Suprapubic skin (tissue), 4 donors: ENCODE measurements at regions not wholly inside any gene's neighbourhood (a gene's known extent, or its start where the extent isn't known, plus 50 kb on each side); places are given as distances from the start of the nearest gene placed in this dataset.
A peak's percentile ranks its signal among the peaks of the same experiment; 100 is the strongest.

ENCODE experiments used
- DNase-seq, 2 donors: peaks; one replicate each; pipeline ENCODE4 v3.0.0-alpha.2; 2019; ENCODE audit warnings: low spot score in 2 of 2
- H3K27ac ChIP-seq: fragments of 200-600 bp; sonication (generic); one replicate; pipeline ENCODE4 v1.5.1; 2019
- H3K27me3 ChIP-seq: fragments of 200-600 bp; sonication (generic); one replicate; pipeline ENCODE4 v1.5.1; 2019
- H3K36me3 ChIP-seq: fragments of 200-600 bp; sonication (generic); one replicate; pipeline ENCODE4 v1.5.1; 2019
- H3K4me1 ChIP-seq: fragments of 200-600 bp; sonication (generic); one replicate; pipeline ENCODE4 v1.5.1; 2019
- H3K4me3 ChIP-seq: fragments of 200-600 bp; sonication (generic); one replicate; pipeline ENCODE4 v1.5.1; 2019; ENCODE audit warnings: mild to moderate bottlenecking
- H3K9me3 ChIP-seq: fragments of 200-600 bp; sonication (generic); one replicate; pipeline ENCODE4 v1.5.1; 2019
- CTCF ChIP-seq, 2 donors: fragments of 200-600 bp in 1 of 2; fragments of 450-650 bp in 1 of 2; sonication (generic) in 1 of 2; IDR thresholded peaks; one replicate each; pipeline ENCODE4 v1.5.1; 2016 to 2019; ENCODE audit warnings: antibody characterized with exemption in 2 of 2, mild to moderate bottlenecking in 1 of 2, moderate library complexity in 1 of 2
- EP300 ChIP-seq: sonication (generic); formaldehyde crosslinking; IDR thresholded peaks from one replicate; pipeline ENCODE4 v1.6.1; 2017; ENCODE audit warnings: antibody characterized with exemption
- POLR2A ChIP-seq, 2 donors: fragments of 450-650 bp; IDR thresholded peaks; one replicate each; pipeline ENCODE4 v1.6.1; 2017; ENCODE audit warnings: antibody characterized with exemption in 2 of 2, mild to moderate bottlenecking in 2 of 2, moderate library complexity in 2 of 2
- POLR2AphosphoS5 ChIP-seq, 3 donors: sonication (generic); formaldehyde crosslinking; IDR thresholded peaks; one replicate each; pipeline ENCODE4 v1.6.1; 2017; ENCODE audit warnings: antibody characterized with exemption in 3 of 3
- WGBS: methylation state at CpG from one replicate; pipeline ENCODE4 v1.1.5; 2018; 5-methylcytosine and 5-hydroxymethylcytosine counted together

- 90% methylated on average over 21 of the region's 21 CpGs for WGBS
- no peak overlapping the region for H3K4me3 ChIP-seq
- H3K36me3 ChIP-seq: no peaks in the 10 kb centered on the region
- no peak overlapping the region for H3K27ac ChIP-seq
- H3K4me1 ChIP-seq: peaks cover 15% of the 10 kb centered on the region
- TF ChIP-seq CTCF (IDR thresholded peaks at IDR 0.05) (no peak), POLR2AphosphoS5 (IDR thresholded peaks at IDR 0.05) (no peak), EP300 (no peak), POLR2A (IDR thresholded peaks at IDR 0.05) (no peak)
- no peaks in the 10 kb centered on the region for H3K9me3 ChIP-seq
- H3K27me3 ChIP-seq: peaks cover 17% of the 10 kb centered on the region
- peak; percentile 34 to 44 for DNase-seq
These were observed 150.3 kb upstream of the COL5A1 start for GRCh38 chr9:134491196-134491835.

GRCh38 chr9:134491856-134492255 lies 149.7 kb upstream of the COL5A1 start:
- Histone ChIP-seq H3K27ac (no peak overlapping the region), H3K27me3 (peaks cover 19% of the 10 kb centered on the region), H3K36me3 (no peaks in the 10 kb centered on the region), H3K4me1 (peaks cover 15% of the 10 kb centered on the region), H3K4me3 (no peak overlapping the region), H3K9me3 (no peaks in the 10 kb centered on the region)
- DNase-seq: peak; percentile 60 to 74
- 71% methylated on average over 11 of the region's 11 CpGs for WGBS
- TF ChIP-seq POLR2A (IDR thresholded peaks at IDR 0.05): no peak
- no peak for TF ChIP-seq POLR2AphosphoS5 (IDR thresholded peaks at IDR 0.05)
- no peak for TF ChIP-seq EP300
- no peak for TF ChIP-seq CTCF (IDR thresholded peaks at IDR 0.05)

GRCh38 chr9:134492281-134492691 lies 149.3 kb upstream of the COL5A1 start:
- Histone ChIP-seq H3K4me1 (peaks cover 15% of the 10 kb centered on the region), H3K27ac (no peak overlapping the region), H3K36me3 (no peaks in the 10 kb centered on the region), H3K9me3 (no peaks in the 10 kb centered on the region), H3K4me3 (no peak overlapping the region), H3K27me3 (peaks cover 19% of the 10 kb centered on the region)
- DNase-seq: peak; percentile 68 to 80
- WGBS: 74% methylated on average over 12 of the region's 12 CpGs
- TF ChIP-seq EP300: no peak
- no peak for TF ChIP-seq POLR2A (IDR thresholded peaks at IDR 0.05)
- no peak for TF ChIP-seq CTCF (IDR thresholded peaks at IDR 0.05)
- no peak for TF ChIP-seq POLR2AphosphoS5 (IDR thresholded peaks at IDR 0.05)

- 52% methylated on average over 14 of the region's 21 CpGs for WGBS
- H3K27me3 ChIP-seq: peaks cover 19% of the 10 kb centered on the region
- peaks cover 15% of the 10 kb centered on the region for H3K4me1 ChIP-seq
- no peaks in the 10 kb centered on the region for H3K9me3 ChIP-seq
- H3K36me3 ChIP-seq: no peaks in the 10 kb centered on the region
- no peak overlapping the region for H3K4me3 ChIP-seq
- H3K27ac ChIP-seq: no peak overlapping the region
- no peak for TF ChIP-seq EP300
- no peak for TF ChIP-seq POLR2A (IDR thresholded peaks at IDR 0.05)
- no peak for TF ChIP-seq CTCF (IDR thresholded peaks at IDR 0.05)
- no peak for TF ChIP-seq POLR2AphosphoS5 (IDR thresholded peaks at IDR 0.05)
- peak; percentile 45 to 79 for DNase-seq
These were observed 148.7 kb upstream of the COL5A1 start for GRCh38 chr9:134492721-134493460.

- TF ChIP-seq POLR2A (IDR thresholded peaks at IDR 0.05) (no peak), EP300 (no peak), CTCF (IDR thresholded peaks at IDR 0.05) (no peak), POLR2AphosphoS5 (IDR thresholded peaks at IDR 0.05) (no peak)
- 86% methylated on average over 21 of the region's 26 CpGs for WGBS
These were observed 147.9 kb upstream of the COL5A1 start for GRCh38 chr9:134493461-134494272.

More at GRCh38 chr9:134493461-134494272, 147.9 kb upstream of the COL5A1 start:
- Histone ChIP-seq H3K36me3 (no peaks in the 10 kb centered on the region), H3K27me3 (peaks cover 19% of the 10 kb centered on the region), H3K27ac (no peak overlapping the region), H3K9me3 (no peaks in the 10 kb centered on the region), H3K4me3 (no peak overlapping the region), H3K4me1 (peaks cover 10% of the 10 kb centered on the region)
- DNase-seq: peak; percentile 54 to 59
